Fibroblast of lung (primary cell): ENCODE measurements at regions not wholly inside any gene's neighbourhood (a gene's known extent, or its start where the extent isn't known, plus 50 kb on each side); places are given as distances from the start of the nearest gene placed in this dataset.
"Not testable (repeated sequence)": the region's sequence is repeated elsewhere in the genome, so short reads cannot be mapped to it uniquely, and the experiment has no call there.

Experiments
- DNase-seq, 2 donors: peaks; one replicate each; pipeline versions ENCODE4 v3.0.0 to v3.0.0-alpha.2; 2010; ENCODE audit warnings: low read depth in 2 of 2
- H2AFZ ChIP-seq: 2 replicates; pipeline ENCODE4 v1.5.1; 2012; ENCODE audit warnings: low read length, control low read depth, inconsistent platforms
- H3K27ac ChIP-seq: 2 replicates; pipeline ENCODE4 v1.5.1; 2011; ENCODE audit warnings: low read length, control low read depth; ENCODE audit not compliant: insufficient read depth
- H3K27me3 ChIP-seq: 2 replicates; pipeline ENCODE4 v1.5.1; 2011; ENCODE audit warnings: mild to moderate bottlenecking, low read length; ENCODE audit not compliant: control insufficient read depth, insufficient read depth
- H3K36me3 ChIP-seq: 2 replicates; pipeline ENCODE4 v1.5.1; 2011; ENCODE audit warnings: low read length; ENCODE audit not compliant: control insufficient read depth, insufficient read depth
- H3K4me1 ChIP-seq: 2 replicates; pipeline ENCODE4 v1.5.1; 2011; ENCODE audit warnings: low read length; ENCODE audit not compliant: control insufficient read depth, insufficient read depth; ENCODE audit errors: extremely low read depth
- H3K4me2 ChIP-seq: 2 replicates; pipeline ENCODE4 v1.5.1; 2011; ENCODE audit warnings: low read length, control low read depth; ENCODE audit not compliant: insufficient read depth; ENCODE audit errors: extremely low read depth
- H3K4me3 ChIP-seq, 4 experiments: fragments of 200-600 bp in 1 of 4; sonication (generic) in 1 of 4; replicated peaks in 1 of 4; 2 replicates each; pipeline ENCODE4 v1.5.1; 2011 to 2016; ENCODE audit warnings: low read length in 4 of 4, low read depth in 3 of 4, mild to moderate bottlenecking in 3 of 4, control low read depth in 2 of 4, inconsistent platforms in 1 of 4, mixed read lengths in 1 of 4; ENCODE audit not compliant: insufficient read depth in 1 of 4; ENCODE audit errors: control extremely low read depth in 1 of 4
- H3K79me2 ChIP-seq: 2 replicates; pipeline ENCODE4 v1.5.1; 2012; ENCODE audit warnings: mild to moderate bottlenecking, low read length, inconsistent platforms; ENCODE audit not compliant: control insufficient read depth, insufficient read depth
- H3K9ac ChIP-seq: 2 replicates; pipeline ENCODE4 v1.5.1; 2011; ENCODE audit warnings: mild to moderate bottlenecking, low read length, control low read depth; ENCODE audit not compliant: insufficient read depth
- H3K9me3 ChIP-seq: 2 replicates; pipeline ENCODE4 v1.5.1; 2012; ENCODE audit warnings: low read depth, low read length; ENCODE audit not compliant: control insufficient read depth, insufficient read depth
- H4K20me1 ChIP-seq: 2 replicates; pipeline ENCODE4 v1.5.1; 2011; ENCODE audit warnings: low read length; ENCODE audit not compliant: control insufficient read depth, insufficient read depth; ENCODE audit errors: extremely low read depth
- CTCF ChIP-seq, 2 donors: IDR thresholded peaks in 1 of 2; conservative IDR thresholded peaks in 1 of 2; 1 replicate in 1 of 2; 2 replicates in 1 of 2; pipeline ENCODE4 v1.5.1; 2011 to 2012; ENCODE audit warnings: low read length in 2 of 2, control low read depth in 1 of 2, inconsistent platforms in 1 of 2, low read depth in 1 of 2, mild to moderate bottlenecking in 1 of 2
- EZH2 ChIP-seq: IDR thresholded peaks from 2 replicates; pipeline ENCODE4 v1.5.1; 2012; ENCODE audit warnings: low read length, control low read depth, mild to moderate bottlenecking; ENCODE audit errors: missing control alignments

- Histone ChIP-seq H2AFZ (no peak overlapping the region), H3K36me3 (no peaks in the 10 kb centered on the region), H4K20me1 (no peaks in the 10 kb centered on the region), H3K79me2 (no peaks in the 10 kb centered on the region), H3K27me3 (no peaks in the 10 kb centered on the region), H3K4me3 (no peak overlapping the region), H3K4me1 (peaks cover 2% of the 10 kb centered on the region), H3K9me3 (no peaks in the 10 kb centered on the region), H3K9ac (no peak overlapping the region), H3K4me2 (no peak overlapping the region), H3K27ac (no peak overlapping the region)
- TF ChIP-seq EZH2: no peak
- no peak for TF ChIP-seq CTCF (conservative IDR thresholded peaks at IDR 0.05 in 1 of 2, IDR thresholded peaks at IDR 0.05 in 1 of 2; ENCODE audit: low read depth in 1 of 2, low read length in 2 of 2)
- DNase-seq: no peak
These were observed 181.1 kb downstream of the AVL9 start for GRCh38 chr7:32676249-32676941.

GRCh38 chr7:32673275-32673983, 178.1 kb downstream of the AVL9 start:
- Histone ChIP-seq H4K20me1 (no peaks in the 10 kb centered on the region), H3K36me3 (no peaks in the 10 kb centered on the region), H2AFZ (no peak overlapping the region), H3K4me2 (no peak overlapping the region), H3K4me3 (no peak overlapping the region), H3K27me3 (no peaks in the 10 kb centered on the region), H3K9ac (no peak overlapping the region), H3K79me2 (no peaks in the 10 kb centered on the region), H3K27ac (no peak overlapping the region), H3K4me1 (peaks cover 5% of the 10 kb centered on the region), H3K9me3 (no peaks in the 10 kb centered on the region)
- TF ChIP-seq EZH2: no peak
- TF ChIP-seq CTCF (conservative IDR thresholded peaks at IDR 0.05 in 1 of 2, IDR thresholded peaks at IDR 0.05 in 1 of 2; ENCODE audit: low read depth in 1 of 2, low read length in 2 of 2): no peak
- DNase-seq: peak in 1 of 2 donors; percentile 44

- H3K27ac ChIP-seq: no peak overlapping the region
- H3K9ac ChIP-seq: no peak overlapping the region
- H3K79me2 ChIP-seq: no peaks in the 10 kb centered on the region
- no peaks in the 10 kb centered on the region for H3K9me3 ChIP-seq
- TF ChIP-seq EZH2: no peak
- TF ChIP-seq CTCF (conservative IDR thresholded peaks at IDR 0.05 in 1 of 2, IDR thresholded peaks at IDR 0.05 in 1 of 2; ENCODE audit: low read depth in 1 of 2, low read length in 2 of 2): no peak
- H3K4me3 ChIP-seq: no peak overlapping the region
- H3K4me1 ChIP-seq: peaks cover 5% of the 10 kb centered on the region
- no peaks in the 10 kb centered on the region for H3K36me3 ChIP-seq
- no peaks in the 10 kb centered on the region for H4K20me1 ChIP-seq
- H3K4me2 ChIP-seq: no peak overlapping the region
- no peak overlapping the region for H2AFZ ChIP-seq
- no peaks in the 10 kb centered on the region for H3K27me3 ChIP-seq
- DNase-seq: peak; percentile 12 to 78
These were observed 175.1 kb downstream of the AVL9 start for GRCh38 chr7:32670110-32671025.

- H2AFZ ChIP-seq, H3K27ac ChIP-seq, H3K36me3 ChIP-seq, H3K4me3 ChIP-seq, H3K4me1 ChIP-seq, H3K27me3 ChIP-seq, H3K4me2 ChIP-seq, H4K20me1 ChIP-seq, H3K79me2 ChIP-seq, H3K9me3 ChIP-seq, H3K9ac ChIP-seq: not testable (repeated sequence)
- peak; percentile 72 to 89 for DNase-seq
These were observed 174.0 kb downstream of the AVL9 start for GRCh38 chr7:32669173-32669870.
